ENCODE measurements at regions not wholly inside any gene's neighbourhood (a gene's known extent, or its start where the extent isn't known, plus 50 kb on each side); places are given as distances from the start of the nearest gene placed in this dataset.
A peak's percentile ranks its signal among the peaks of the same experiment; 100 is the strongest.

DNA sequence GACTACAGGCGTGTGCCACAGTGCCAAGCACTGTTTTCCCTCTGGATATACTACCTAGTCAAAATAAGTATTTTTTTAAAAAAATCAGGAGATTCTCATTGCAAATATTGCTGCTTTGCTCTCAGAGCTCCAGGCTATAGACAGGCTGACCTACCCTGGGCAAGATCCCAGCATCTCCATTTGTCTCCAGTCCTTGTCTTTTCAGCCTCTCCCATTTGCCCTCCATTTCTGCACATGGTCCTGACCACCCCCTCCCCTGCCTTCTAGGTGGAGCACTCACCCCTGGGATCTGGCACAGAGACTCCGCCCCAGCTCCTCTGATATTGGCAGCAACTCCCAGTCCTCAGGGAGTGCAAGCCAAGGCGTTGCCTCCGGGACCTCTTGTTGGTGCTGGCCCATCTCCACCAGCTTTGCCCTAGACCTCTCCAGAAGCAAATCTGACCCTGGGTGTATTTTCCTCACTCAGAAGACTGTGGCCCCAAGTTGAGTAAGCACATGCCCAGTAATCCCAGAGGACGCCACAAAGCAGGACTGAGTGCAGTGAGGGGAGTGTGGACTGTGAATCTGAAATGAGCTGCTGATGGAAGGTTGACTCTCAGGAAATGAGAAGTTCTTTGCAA lies 120.6 kb downstream of the MTPAP start:
- H3K4me1 ChIP-seq (ENCODE audit: control insufficient read depth, insufficient read depth, low read length), result no peaks in the 10 kb centered on the region
- H3K36me3 ChIP-seq (ENCODE audit: control insufficient read depth, insufficient read depth, low read length), result no peaks in the 10 kb centered on the region
- H3K9me3 ChIP-seq (ENCODE audit: control insufficient read depth, low read depth, low read length), result no peaks in the 10 kb centered on the region
- H3K27ac ChIP-seq (ENCODE audit: low read length), result no peak overlapping the region
- WGBS (ENCODE audit: insufficient coverage, low lambda C conversion rate), result no CpG with 5 or more reads among the region's 5 CpGs
- no peak for DNase-seq
- H3K27me3 ChIP-seq (ENCODE audit: control insufficient read depth, insufficient read depth, low read length), result no peaks in the 10 kb centered on the region
- no peak overlapping the region for H3K4me3 ChIP-seq (ENCODE audit: low read length)

DNA sequence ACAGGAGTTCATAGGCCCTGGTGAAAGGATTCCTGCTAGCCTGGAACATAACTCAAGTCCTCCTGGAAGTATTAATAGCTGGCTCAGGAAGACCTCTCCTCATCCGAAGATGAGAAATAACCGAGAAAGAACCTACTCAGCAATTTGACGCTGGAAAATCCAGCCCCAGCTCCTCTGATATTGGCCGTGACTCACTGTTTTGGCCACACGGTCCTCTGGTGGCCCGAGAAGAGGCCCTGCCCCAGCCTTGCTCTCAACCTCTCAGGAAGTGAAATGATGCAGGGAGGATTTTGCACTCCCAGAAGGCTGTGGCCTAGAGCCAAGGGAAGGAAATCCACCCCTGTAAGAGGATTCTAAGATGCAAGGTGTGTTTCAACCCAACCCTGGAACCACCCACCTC lies 121.6 kb downstream of the MTPAP start:
- Histone ChIP-seq H3K36me3 (ENCODE audit: control insufficient read depth, insufficient read depth, low read length) (no peaks in the 10 kb centered on the region), H3K27ac (ENCODE audit: low read length) (no peak overlapping the region), H3K9me3 (ENCODE audit: control insufficient read depth, low read depth, low read length) (no peaks in the 10 kb centered on the region), H3K27me3 (ENCODE audit: control insufficient read depth, insufficient read depth, low read length) (no peaks in the 10 kb centered on the region), H3K4me3 (ENCODE audit: low read length) (no peak overlapping the region), H3K4me1 (ENCODE audit: control insufficient read depth, insufficient read depth, low read length) (no peaks in the 10 kb centered on the region)
- WGBS (ENCODE audit: insufficient coverage, low lambda C conversion rate), result no CpG with 5 or more reads among the region's 6 CpGs
- no peak for DNase-seq

- no peaks in the 10 kb centered on the region for H3K36me3 ChIP-seq (ENCODE audit: control insufficient read depth, insufficient read depth, low read length)
- peaks cover 3% of the 10 kb centered on the region for H3K9me3 ChIP-seq (ENCODE audit: control insufficient read depth, low read depth, low read length)
- DNase-seq, result peak in 1 of 2 donors; percentile 25
- no peak overlapping the region for H3K27ac ChIP-seq (ENCODE audit: low read length)
- H3K4me1 ChIP-seq (ENCODE audit: control insufficient read depth, insufficient read depth, low read length), result no peaks in the 10 kb centered on the region
- no peak overlapping the region for H3K4me3 ChIP-seq (ENCODE audit: low read length)
- no peaks in the 10 kb centered on the region for H3K27me3 ChIP-seq (ENCODE audit: control insufficient read depth, insufficient read depth, low read length)
- WGBS (ENCODE audit: insufficient coverage, low lambda C conversion rate), result 29% methylated on average over 3 of the region's 17 CpGs
Observed at GRCh38 chr10:30219971-30220751, 128.9 kb downstream of the MTPAP start.

GRCh38 chr10:30216821-30217220 lies 132.3 kb downstream of the MTPAP start:
- H3K9me3 ChIP-seq (ENCODE audit: control insufficient read depth, low read depth, low read length), result peaks cover 3% of the 10 kb centered on the region
- no peak overlapping the region for H3K4me3 ChIP-seq (ENCODE audit: low read length)
- H3K4me1 ChIP-seq (ENCODE audit: control insufficient read depth, insufficient read depth, low read length), result no peaks in the 10 kb centered on the region
- WGBS (ENCODE audit: insufficient coverage, low lambda C conversion rate), result no CpG with 5 or more reads among the region's 4 CpGs
- no peaks in the 10 kb centered on the region for H3K36me3 ChIP-seq (ENCODE audit: control insufficient read depth, insufficient read depth, low read length)
- no peak overlapping the region for H3K27ac ChIP-seq (ENCODE audit: low read length)
- no peaks in the 10 kb centered on the region for H3K27me3 ChIP-seq (ENCODE audit: control insufficient read depth, insufficient read depth, low read length)
- no peak for DNase-seq

DNA sequence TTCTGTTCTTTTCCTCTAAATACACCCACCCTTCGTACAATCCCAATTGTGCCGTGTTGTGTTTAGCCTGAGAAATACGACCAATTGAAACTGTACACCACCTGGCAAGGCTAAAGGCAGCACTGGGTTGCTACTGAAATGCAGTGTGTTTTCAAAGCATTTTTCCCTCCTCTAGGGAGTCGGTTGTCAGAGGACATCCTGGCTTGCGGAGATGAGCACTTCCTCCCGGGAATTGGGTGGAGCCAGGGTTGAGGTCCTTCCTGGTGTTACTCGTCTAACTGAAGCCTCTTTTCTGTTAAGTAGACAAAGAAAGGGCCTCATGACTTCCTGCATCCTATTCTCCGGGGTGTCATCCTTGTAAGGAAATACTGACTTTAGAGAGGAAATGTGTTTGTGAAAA lies 133.5 kb downstream of the MTPAP start:
- H3K9me3 ChIP-seq (ENCODE audit: control insufficient read depth, low read depth, low read length), result peaks cover 3% of the 10 kb centered on the region
- no peaks in the 10 kb centered on the region for H3K27me3 ChIP-seq (ENCODE audit: control insufficient read depth, insufficient read depth, low read length)
- no CpG with 5 or more reads among the region's 8 CpGs for WGBS (ENCODE audit: insufficient coverage, low lambda C conversion rate)
- H3K4me1 ChIP-seq (ENCODE audit: control insufficient read depth, insufficient read depth, low read length), result no peaks in the 10 kb centered on the region
- DNase-seq, result no peak
- H3K4me3 ChIP-seq (ENCODE audit: low read length), result no peak overlapping the region
- no peaks in the 10 kb centered on the region for H3K36me3 ChIP-seq (ENCODE audit: control insufficient read depth, insufficient read depth, low read length)
- no peak overlapping the region for H3K27ac ChIP-seq (ENCODE audit: low read length)

DNA sequence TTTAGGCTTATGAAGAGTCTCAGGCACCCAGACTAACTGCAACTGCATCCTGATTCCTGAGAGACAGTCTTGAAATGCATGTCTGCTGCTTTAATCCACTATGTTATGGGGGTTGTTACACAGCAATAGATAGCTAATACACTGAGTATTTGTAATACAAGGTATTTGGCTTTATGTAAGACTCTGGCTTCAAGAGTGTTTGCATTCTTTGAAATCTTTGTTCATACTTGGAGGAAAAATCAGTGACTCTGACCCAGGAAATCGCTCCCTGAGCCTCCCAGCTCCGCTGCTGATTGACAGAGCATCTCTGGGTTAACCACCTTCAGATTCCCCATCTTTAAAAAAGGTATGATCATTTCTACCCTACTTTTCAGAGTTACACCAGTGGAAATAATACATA lies 133.9 kb downstream of the MTPAP start:
- Histone ChIP-seq H3K27ac (ENCODE audit: low read length) (no peak overlapping the region), H3K4me1 (ENCODE audit: control insufficient read depth, insufficient read depth, low read length) (no peaks in the 10 kb centered on the region)
- no CpG with 5 or more reads among the region's 2 CpGs for WGBS (ENCODE audit: insufficient coverage, low lambda C conversion rate)

DNA sequence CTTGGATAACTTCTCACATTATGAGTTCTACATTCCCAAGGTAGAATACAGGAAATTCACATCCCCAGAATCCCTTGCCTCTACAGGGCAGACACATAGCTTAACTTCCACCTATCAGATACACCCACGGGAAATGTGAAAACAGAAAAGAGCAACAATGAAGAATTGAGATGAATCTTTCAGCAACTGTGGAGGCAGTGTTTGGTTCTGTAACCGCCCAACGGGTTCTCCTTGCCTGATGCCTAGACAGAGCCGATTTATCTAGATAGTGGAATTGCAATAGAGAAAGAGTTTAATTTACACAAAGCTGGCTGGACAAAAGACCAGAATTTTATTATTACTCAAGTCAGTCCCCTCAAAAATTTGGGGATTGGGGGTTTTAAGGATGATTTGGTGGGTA lies 138.8 kb downstream of the MTPAP start:
- Histone ChIP-seq H3K4me1 (ENCODE audit: control insufficient read depth, insufficient read depth, low read length) (no peaks in the 10 kb centered on the region), H3K36me3 (ENCODE audit: control insufficient read depth, insufficient read depth, low read length) (no peaks in the 10 kb centered on the region), H3K4me3 (ENCODE audit: low read length) (no peak overlapping the region), H3K27ac (ENCODE audit: low read length) (no peak overlapping the region), H3K27me3 (ENCODE audit: control insufficient read depth, insufficient read depth, low read length) (no peaks in the 10 kb centered on the region), H3K9me3 (ENCODE audit: control insufficient read depth, low read depth, low read length) (no peaks in the 10 kb centered on the region)
- DNase-seq, result no peak
- 100% methylated on average over 1 of the region's 4 CpGs for WGBS (ENCODE audit: insufficient coverage, low lambda C conversion rate)

More for the DNA sequence above, 133.9 kb downstream of the MTPAP start:
- H3K9me3 ChIP-seq (ENCODE audit: control insufficient read depth, low read depth, low read length), result peaks cover 3% of the 10 kb centered on the region
- no peak overlapping the region for H3K4me3 ChIP-seq (ENCODE audit: low read length)
- no peaks in the 10 kb centered on the region for H3K36me3 ChIP-seq (ENCODE audit: control insufficient read depth, insufficient read depth, low read length)
- no peaks in the 10 kb centered on the region for H3K27me3 ChIP-seq (ENCODE audit: control insufficient read depth, insufficient read depth, low read length)
- DNase-seq, result no peak

DNA sequence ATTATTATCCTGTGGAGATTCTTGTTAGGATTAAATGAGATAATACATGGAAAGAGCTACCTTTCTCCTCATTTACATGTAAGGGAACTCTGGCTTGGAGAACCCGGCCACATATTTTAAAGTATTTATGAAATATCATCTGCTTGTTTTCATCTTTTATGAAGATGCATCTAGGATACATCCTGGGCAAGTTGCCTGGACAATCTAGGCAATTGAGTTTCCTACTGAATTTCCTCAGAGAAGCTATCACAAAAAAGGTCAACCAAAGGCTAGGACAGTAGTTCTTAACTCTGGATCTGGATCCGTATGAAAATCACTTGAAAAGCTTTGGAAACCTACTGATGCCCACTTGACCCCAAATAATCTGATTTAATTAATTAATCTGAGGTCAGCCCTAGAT lies 140.7 kb downstream of the MTPAP start:
- H3K4me1 ChIP-seq (ENCODE audit: control insufficient read depth, insufficient read depth, low read length), result no peaks in the 10 kb centered on the region
- no peaks in the 10 kb centered on the region for H3K36me3 ChIP-seq (ENCODE audit: control insufficient read depth, insufficient read depth, low read length)
- peaks cover 7% of the 10 kb centered on the region for H3K9me3 ChIP-seq (ENCODE audit: control insufficient read depth, low read depth, low read length)
- no peaks in the 10 kb centered on the region for H3K27me3 ChIP-seq (ENCODE audit: control insufficient read depth, insufficient read depth, low read length)
- H3K4me3 ChIP-seq (ENCODE audit: low read length), result no peak overlapping the region
- no CpG with 5 or more reads among the region's 2 CpGs for WGBS (ENCODE audit: insufficient coverage, low lambda C conversion rate)
- no peak for DNase-seq
- no peak overlapping the region for H3K27ac ChIP-seq (ENCODE audit: low read length)

DNA sequence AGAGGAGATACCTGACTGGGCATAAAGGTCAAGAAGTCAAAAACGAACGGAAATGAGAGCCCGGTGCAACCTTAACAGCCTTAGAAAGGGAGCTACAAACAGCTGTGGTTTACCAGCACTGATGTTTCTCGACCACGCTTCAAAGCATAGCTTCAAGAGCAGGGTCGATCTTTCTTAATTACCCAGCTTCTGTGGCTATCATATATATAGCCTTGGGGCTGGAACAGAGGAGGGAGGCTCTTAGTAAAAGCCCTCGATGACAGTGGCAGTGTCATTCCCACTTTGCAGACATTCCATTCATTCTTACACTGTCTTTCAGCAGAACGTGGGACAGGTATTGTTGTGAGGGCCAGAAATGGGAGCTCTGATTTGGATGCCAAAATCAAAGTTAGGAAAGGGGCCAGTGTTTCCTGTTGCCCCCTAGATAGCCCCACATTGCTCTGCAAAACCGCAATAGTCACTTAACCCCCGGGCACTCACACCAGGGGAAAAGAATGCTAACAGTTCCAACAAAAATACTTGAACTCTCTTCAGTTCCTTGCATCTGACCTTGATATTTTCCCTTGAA lies 141.5 kb downstream of the MTPAP start:
- Histone ChIP-seq H3K27me3 (ENCODE audit: control insufficient read depth, insufficient read depth, low read length) (no peaks in the 10 kb centered on the region), H3K4me1 (ENCODE audit: control insufficient read depth, insufficient read depth, low read length) (no peaks in the 10 kb centered on the region), H3K9me3 (ENCODE audit: control insufficient read depth, low read depth, low read length) (peaks cover 7% of the 10 kb centered on the region), H3K36me3 (ENCODE audit: control insufficient read depth, insufficient read depth, low read length) (no peaks in the 10 kb centered on the region), H3K27ac (ENCODE audit: low read length) (no peak overlapping the region), H3K4me3 (ENCODE audit: low read length) (no peak overlapping the region)
- no CpG with 5 or more reads among the region's 10 CpGs for WGBS (ENCODE audit: insufficient coverage, low lambda C conversion rate)
- no peak for DNase-seq

DNA sequence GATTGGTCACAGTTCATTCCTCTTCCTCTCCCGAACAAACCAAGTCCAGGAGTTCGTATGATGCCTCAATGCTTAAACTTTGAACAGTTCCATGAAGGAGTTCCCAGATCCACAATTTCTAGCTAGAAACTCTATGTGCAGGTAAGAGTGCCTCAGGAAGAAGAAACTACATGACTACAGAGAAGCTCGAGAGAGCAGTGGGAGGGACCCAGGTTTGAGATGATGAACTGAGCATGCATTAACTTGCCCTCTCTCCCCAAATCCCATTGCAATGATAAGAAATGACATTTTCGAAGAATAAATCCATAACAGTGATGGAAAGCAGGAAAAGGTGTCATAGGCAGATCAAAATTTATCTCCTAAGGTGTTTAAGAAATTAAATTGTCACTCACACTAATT lies 140.6 kb upstream of the JCAD start:
- no peaks in the 10 kb centered on the region for H3K4me1 ChIP-seq (ENCODE audit: control insufficient read depth, insufficient read depth, low read length)
- H3K27me3 ChIP-seq (ENCODE audit: control insufficient read depth, insufficient read depth, low read length), result peaks cover 8% of the 10 kb centered on the region
- no peak overlapping the region for H3K27ac ChIP-seq (ENCODE audit: low read length)
- WGBS (ENCODE audit: insufficient coverage, low lambda C conversion rate), result 60% methylated on average over 1 of the region's 4 CpGs
- H3K9me3 ChIP-seq (ENCODE audit: control insufficient read depth, low read depth, low read length), result peaks cover 7% of the 10 kb centered on the region
- H3K4me3 ChIP-seq (ENCODE audit: low read length), result no peak overlapping the region
- DNase-seq, result no peak
- no peaks in the 10 kb centered on the region for H3K36me3 ChIP-seq (ENCODE audit: control insufficient read depth, insufficient read depth, low read length)
